ENCODE measurements at regions not wholly inside any gene's neighbourhood (a gene's known extent, or its start where the extent isn't known, plus 50 kb on each side); places are given as distances from the start of the nearest gene placed in this dataset.
"Not testable (repeated sequence)": the region's sequence is repeated elsewhere in the genome, so short reads cannot be mapped to it uniquely, and the experiment has no call there.

GRCh38 chr13:73521290-73521624 lies 462.5 kb downstream of the KLF5 start:
- Mint-ChIP-seq H3K9me3 (ENCODE audit: unreplicated experiment) (peaks cover 8% of the 10 kb centered on the region), H3K4me3 (ENCODE audit: unreplicated experiment) (no peak overlapping the region), H3K4me1 (ENCODE audit: insufficient read depth, unreplicated experiment) (peaks cover 8% of the 10 kb centered on the region), H3K36me3 (ENCODE audit: insufficient read depth, unreplicated experiment) (no peaks in the 10 kb centered on the region), H3K27ac (ENCODE audit: low read depth, unreplicated experiment) (no peak overlapping the region), H3K27me3 (ENCODE audit: insufficient read depth, unreplicated experiment) (no peaks in the 10 kb centered on the region)
- CTCF ChIA-PET = no interaction called here
- intact Hi-C loops (cut with micrococcal nuclease) = no loop called here
- no TSS peak for BruUV-seq (replicated peaks)
- DNase-seq (ENCODE audit: unreplicated experiment) = no peak
- no peak for TF ChIP-seq CTCF (IDR thresholded peaks at IDR 0.05; ENCODE audit: unreplicated experiment)
- POLR2A ChIA-PET = interaction anchor here (0.7 kb wide), 1 partner anchor 99 kb away, joined by 6 read pairs; no protein-coding TSS in a partner anchor

- BruUV-seq (replicated peaks) = no TSS peak
- Mint-ChIP-seq H3K36me3 (ENCODE audit: insufficient read depth, unreplicated experiment) (no peaks in the 10 kb centered on the region), H3K9me3 (ENCODE audit: unreplicated experiment) (peaks cover 12% of the 10 kb centered on the region), H3K4me1 (ENCODE audit: insufficient read depth, unreplicated experiment) (peaks cover 8% of the 10 kb centered on the region), H3K4me3 (ENCODE audit: unreplicated experiment) (no peak overlapping the region), H3K27ac (ENCODE audit: low read depth, unreplicated experiment) (no peak overlapping the region), H3K27me3 (ENCODE audit: insufficient read depth, unreplicated experiment) (no peaks in the 10 kb centered on the region)
- ChIA-PET CTCF (interaction anchor here (0.7 to 0.8 kb wide), 2 partner anchors 70 to 404 kb away, joined by 4 to 8 read pairs; no protein-coding TSS in a partner anchor), POLR2A (no interaction called here)
- TF ChIP-seq CTCF (IDR thresholded peaks at IDR 0.05; ENCODE audit: unreplicated experiment) = no peak
- intact Hi-C loops (cut with micrococcal nuclease) = no loop called here
- no peak for DNase-seq (ENCODE audit: unreplicated experiment)
Measured at GRCh38 chr13:73520566-73521289, 461.9 kb downstream of the KLF5 start.

- H3K36me3 Mint-ChIP-seq (ENCODE audit: insufficient read depth, unreplicated experiment); H3K27ac Mint-ChIP-seq (ENCODE audit: low read depth, unreplicated experiment); H3K4me3 Mint-ChIP-seq (ENCODE audit: unreplicated experiment); H3K4me1 Mint-ChIP-seq (ENCODE audit: insufficient read depth, unreplicated experiment); intact Hi-C loops (cut with micrococcal nuclease); DNase-seq (ENCODE audit: unreplicated experiment); H3K27me3 Mint-ChIP-seq (ENCODE audit: insufficient read depth, unreplicated experiment); BruUV-seq (replicated peaks): not testable (repeated sequence)
- CTCF ChIA-PET = interaction anchor here (0.7 to 0.8 kb wide), 2 partner anchors 70 to 405 kb away, joined by 4 to 8 read pairs; no protein-coding TSS in a partner anchor
- H3K9me3 Mint-ChIP-seq (ENCODE audit: unreplicated experiment) = peaks cover 17% of the 10 kb centered on the region
- POLR2A ChIA-PET = interaction anchor here (0.7 kb wide), 1 partner anchor 14 kb away, joined by 3 read pairs; no protein-coding TSS in a partner anchor
Measured at GRCh38 chr13:73520135-73520534, 461.3 kb downstream of the KLF5 start.

- intact Hi-C loops (cut with micrococcal nuclease) = no loop called here
- no peak for DNase-seq (ENCODE audit: unreplicated experiment)
- Mint-ChIP-seq H3K4me3 (ENCODE audit: unreplicated experiment) (no peak overlapping the region), H3K4me1 (ENCODE audit: insufficient read depth, unreplicated experiment) (peaks cover 8% of the 10 kb centered on the region), H3K27ac (ENCODE audit: low read depth, unreplicated experiment) (no peak overlapping the region), H3K27me3 (ENCODE audit: insufficient read depth, unreplicated experiment) (no peaks in the 10 kb centered on the region), H3K9me3 (ENCODE audit: unreplicated experiment) (peaks cover 17% of the 10 kb centered on the region), H3K36me3 (ENCODE audit: insufficient read depth, unreplicated experiment) (no peaks in the 10 kb centered on the region)
- no TSS peak for BruUV-seq (replicated peaks)
- POLR2A ChIA-PET = interaction anchor here (0.7 kb wide), 1 partner anchor 14 kb away, joined by 3 read pairs; no protein-coding TSS in a partner anchor
- CTCF ChIA-PET = interaction anchor here (0.8 kb wide), 1 partner anchor 405 kb away, joined by 8 read pairs; no protein-coding TSS in a partner anchor
- TF ChIP-seq CTCF (IDR thresholded peaks at IDR 0.05; ENCODE audit: unreplicated experiment) = no peak
Measured at GRCh38 chr13:73519396-73520116, 460.8 kb downstream of the KLF5 start.
